Smooth muscle cell (in vitro differentiated cells): ENCODE measurements at regions not wholly inside any gene's neighbourhood (a gene's known extent, or its start where the extent isn't known, plus 50 kb on each side); places are given as distances from the start of the nearest gene placed in this dataset.

Experiments used
- DNase-seq: peaks from one replicate; lab custom pipeline; 2025; ENCODE audit not compliant: unreplicated experiment; lab: John Stamatoyannopoulos, UW
- H2AFZ ChIP-seq: fragments of 200-600 bp; sonication (generic); 2 replicates; pipeline ENCODE4 v1.6.0; 2016; ENCODE audit warnings: antibody characterized with exemption, low read depth, mild to moderate bottlenecking
- H3F3A ChIP-seq: fragments of 200-600 bp; sonication (generic); 2 replicates; pipeline ENCODE4 v1.6.0; 2017; ENCODE audit warnings: antibody characterized with exemption, low read depth
- H3K27ac ChIP-seq: fragments of 200-600 bp; sonication (generic); 2 replicates; pipeline ENCODE4 v1.5.1; 2016; ENCODE audit warnings: low read depth, mild to moderate bottlenecking
- H3K27me3 ChIP-seq: fragments of 200-600 bp; sonication (generic); 2 replicates; pipeline ENCODE4 v1.6.1; 2016; ENCODE audit warnings: low read depth, mild to moderate bottlenecking
- H3K36me3 ChIP-seq: fragments of 200-600 bp; sonication (generic); 2 replicates; pipeline ENCODE4 v1.5.1; 2016; ENCODE audit warnings: low read depth
- H3K4me1 ChIP-seq: fragments of 200-600 bp; sonication (generic); 2 replicates; pipeline ENCODE4 v1.5.1; 2016; ENCODE audit warnings: low read depth
- H3K4me2 ChIP-seq: fragments of 200-600 bp; sonication (generic); 2 replicates; pipeline ENCODE4 v1.6.0; 2016; ENCODE audit warnings: mild to moderate bottlenecking
- H3K4me3 ChIP-seq: fragments of 200-600 bp; sonication (generic); 2 replicates; pipeline ENCODE4 v1.5.1; 2016; ENCODE audit warnings: mild to moderate bottlenecking
- H3K79me2 ChIP-seq: fragments of 200-600 bp; sonication (generic); 2 replicates; pipeline ENCODE4 v1.6.0; 2016; ENCODE audit warnings: low read depth, mild to moderate bottlenecking
- H3K9ac ChIP-seq: fragments of 200-600 bp; sonication (generic); 2 replicates; pipeline ENCODE4 v1.6.0; 2016; ENCODE audit warnings: low read depth
- H3K9me3 ChIP-seq: fragments of 200-600 bp; sonication (generic); replicated peaks from 2 replicates; pipeline ENCODE4 v1.5.1; 2016; ENCODE audit warnings: low read depth
- H4K20me1 ChIP-seq: fragments of 200-600 bp; sonication (generic); 2 replicates; pipeline ENCODE4 v1.6.0; 2016; ENCODE audit warnings: low read depth
- WGBS: methylation state at CpG from one replicate; pipeline ENCODE4 v1.1.7; 2016; ENCODE audit warnings: low lambda C conversion rate; 5-methylcytosine and 5-hydroxymethylcytosine counted together
- TF ChIP-seq, protein P1 (sequence below): fragments of 200-600 bp; sonication (generic); IDR thresholded peaks from 2 replicates; pipeline ENCODE4 v1.5.1; 2017; ENCODE audit warnings: borderline replicate concordance, mild to moderate bottlenecking, antibody characterized with exemption; ENCODE audit not compliant: insufficient read depth, poor library complexity, severe bottlenecking

DNA sequence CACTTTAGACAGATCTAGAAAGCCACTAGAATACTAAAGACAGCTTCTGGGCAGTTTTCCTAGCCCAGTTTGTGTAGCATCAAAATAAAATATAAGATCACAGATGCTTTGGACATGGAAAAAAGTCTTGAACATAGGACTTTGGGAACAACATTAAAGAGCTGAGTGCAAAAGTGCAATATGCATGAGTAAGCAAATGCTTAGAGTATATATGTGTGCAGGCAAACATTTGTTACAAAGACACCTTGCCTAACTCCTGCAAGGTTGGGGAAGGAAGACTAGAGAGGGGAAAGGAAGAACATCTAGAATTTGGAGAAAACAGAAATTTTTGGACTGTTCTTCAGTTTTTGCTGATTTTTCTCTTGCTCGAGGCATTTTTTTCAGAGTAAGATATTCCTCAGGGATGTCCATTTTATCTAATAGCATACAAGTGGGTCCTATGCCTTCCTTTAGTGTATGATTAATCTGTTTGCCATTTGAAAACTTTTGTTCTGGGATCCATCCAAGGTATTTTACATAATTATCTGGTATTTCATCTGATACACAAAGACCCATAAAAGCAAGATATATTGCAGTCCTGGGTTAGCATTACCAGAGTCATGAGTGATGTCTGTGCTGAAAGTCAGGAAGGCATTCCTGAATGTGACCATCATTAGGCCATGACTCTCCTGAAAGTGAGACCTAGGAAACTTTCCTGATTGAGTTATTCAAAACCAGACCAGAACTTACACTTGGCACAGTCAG is 142.0 kb upstream of the RGMB start:
- H3K36me3 ChIP-seq, result no peaks in the 10 kb centered on the region
- H3K27me3 ChIP-seq, result no peaks in the 10 kb centered on the region
- no peaks in the 10 kb centered on the region for H3K4me1 ChIP-seq
- H3K79me2 ChIP-seq, result no peaks in the 10 kb centered on the region
- WGBS, result 91% methylated on average over 1 of the region's 1 CpG
- no peak overlapping the region for H3K27ac ChIP-seq
- TF ChIP-seq, protein P1, sequence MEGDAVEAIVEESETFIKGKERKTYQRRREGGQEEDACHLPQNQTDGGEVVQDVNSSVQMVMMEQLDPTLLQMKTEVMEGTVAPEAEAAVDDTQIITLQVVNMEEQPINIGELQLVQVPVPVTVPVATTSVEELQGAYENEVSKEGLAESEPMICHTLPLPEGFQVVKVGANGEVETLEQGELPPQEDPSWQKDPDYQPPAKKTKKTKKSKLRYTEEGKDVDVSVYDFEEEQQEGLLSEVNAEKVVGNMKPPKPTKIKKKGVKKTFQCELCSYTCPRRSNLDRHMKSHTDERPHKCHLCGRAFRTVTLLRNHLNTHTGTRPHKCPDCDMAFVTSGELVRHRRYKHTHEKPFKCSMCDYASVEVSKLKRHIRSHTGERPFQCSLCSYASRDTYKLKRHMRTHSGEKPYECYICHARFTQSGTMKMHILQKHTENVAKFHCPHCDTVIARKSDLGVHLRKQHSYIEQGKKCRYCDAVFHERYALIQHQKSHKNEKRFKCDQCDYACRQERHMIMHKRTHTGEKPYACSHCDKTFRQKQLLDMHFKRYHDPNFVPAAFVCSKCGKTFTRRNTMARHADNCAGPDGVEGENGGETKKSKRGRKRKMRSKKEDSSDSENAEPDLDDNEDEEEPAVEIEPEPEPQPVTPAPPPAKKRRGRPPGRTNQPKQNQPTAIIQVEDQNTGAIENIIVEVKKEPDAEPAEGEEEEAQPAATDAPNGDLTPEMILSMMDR, result no peak
- no peak overlapping the region for H3K4me3 ChIP-seq
- no peak for DNase-seq
- peaks cover 3% of the 10 kb centered on the region for H3K9me3 ChIP-seq
- H3K4me2 ChIP-seq, result no peak overlapping the region
- no peak overlapping the region for H3K9ac ChIP-seq
- no peaks in the 10 kb centered on the region for H4K20me1 ChIP-seq
- no peaks in the 10 kb centered on the region for H3F3A ChIP-seq
- no peak overlapping the region for H2AFZ ChIP-seq

DNA sequence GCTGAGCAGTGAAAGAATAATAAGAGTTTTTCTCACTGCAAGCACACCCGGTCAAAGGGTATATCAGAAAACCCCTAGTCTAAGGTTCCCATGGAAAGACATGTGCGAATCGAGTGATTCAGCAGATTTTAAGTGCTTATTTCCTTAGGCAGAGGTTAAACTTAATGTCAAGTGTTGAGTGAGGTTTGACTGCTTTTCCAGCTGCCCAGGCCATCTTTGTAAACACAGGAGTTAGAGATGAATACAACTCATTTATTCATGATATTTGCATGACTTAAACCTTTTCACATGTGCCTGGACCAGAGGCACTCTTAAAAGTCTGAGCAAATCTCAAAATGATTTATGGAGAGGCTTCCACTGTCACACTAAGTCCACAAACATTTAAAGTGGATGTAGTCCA is 137.8 kb upstream of the RGMB start:
- Histone ChIP-seq H3K4me2 (no peak overlapping the region), H3K9ac (no peak overlapping the region), H3K36me3 (no peaks in the 10 kb centered on the region), H3K79me2 (no peaks in the 10 kb centered on the region), H3K27me3 (no peaks in the 10 kb centered on the region), H4K20me1 (no peaks in the 10 kb centered on the region), H3F3A (no peaks in the 10 kb centered on the region), H2AFZ (no peak overlapping the region), H3K4me1 (peaks cover 23% of the 10 kb centered on the region), H3K9me3 (no peaks in the 10 kb centered on the region), H3K4me3 (no peak overlapping the region), H3K27ac (no peak overlapping the region)
- DNase-seq, result no peak
- TF ChIP-seq, protein P1, result no peak
- 39% methylated on average over 3 of the region's 3 CpGs for WGBS

DNA sequence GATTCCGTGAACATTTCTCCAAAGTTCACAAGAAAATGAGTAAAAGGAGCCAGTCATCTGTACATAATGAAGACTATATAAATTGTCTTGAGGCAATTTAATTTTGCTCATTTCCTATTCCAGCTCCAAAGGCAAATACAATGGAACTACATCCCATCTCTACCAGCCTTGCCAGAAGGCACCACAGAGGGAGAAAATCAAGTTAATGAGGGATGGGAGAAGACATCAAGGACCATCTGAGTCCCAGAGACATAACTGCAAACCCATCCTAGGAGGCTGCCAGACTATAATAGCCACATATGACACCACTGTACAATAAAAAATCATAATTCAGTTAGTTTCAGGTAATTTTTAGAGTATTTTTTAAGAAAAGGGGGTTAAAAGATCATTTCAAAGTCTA is 136.3 kb upstream of the RGMB start:
- Histone ChIP-seq H3F3A (no peaks in the 10 kb centered on the region), H4K20me1 (no peaks in the 10 kb centered on the region), H3K9ac (no peak overlapping the region), H2AFZ (no peak overlapping the region), H3K9me3 (no peaks in the 10 kb centered on the region), H3K4me2 (no peak overlapping the region), H3K36me3 (no peaks in the 10 kb centered on the region), H3K4me3 (no peak overlapping the region), H3K4me1 (peaks cover 25% of the 10 kb centered on the region), H3K79me2 (no peaks in the 10 kb centered on the region), H3K27me3 (no peaks in the 10 kb centered on the region), H3K27ac (no peak overlapping the region)
- DNase-seq, result no peak
- 96% methylated on average over 1 of the region's 1 CpG for WGBS
- TF ChIP-seq, protein P1, result no peak

DNA sequence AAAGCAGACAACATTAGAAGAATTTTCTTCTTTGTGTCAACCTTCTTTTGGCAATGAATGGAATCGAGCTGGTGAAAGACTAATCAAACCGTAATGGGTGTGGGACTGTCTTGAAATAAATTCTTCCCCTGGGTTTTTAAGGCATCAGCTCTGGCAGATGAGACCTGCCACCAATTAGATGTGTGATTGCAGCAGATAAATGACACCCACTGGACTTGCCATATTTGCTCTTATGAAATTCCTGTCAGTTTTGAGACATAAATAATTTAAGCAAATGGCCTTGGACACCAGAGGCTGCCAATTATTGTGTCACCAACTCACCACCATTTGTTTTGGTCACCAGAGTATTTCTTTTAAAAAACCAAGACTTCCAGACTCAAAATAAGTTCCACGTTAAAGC is 135.9 kb upstream of the RGMB start:
- Histone ChIP-seq H3K9ac (no peak overlapping the region), H4K20me1 (no peaks in the 10 kb centered on the region), H3K27me3 (no peaks in the 10 kb centered on the region), H3K4me3 (no peak overlapping the region), H3K4me2 (no peak overlapping the region), H2AFZ (no peak overlapping the region), H3K4me1 (peaks cover 25% of the 10 kb centered on the region), H3F3A (no peaks in the 10 kb centered on the region), H3K79me2 (no peaks in the 10 kb centered on the region), H3K27ac (no peak overlapping the region), H3K9me3 (no peaks in the 10 kb centered on the region), H3K36me3 (no peaks in the 10 kb centered on the region)
- TF ChIP-seq, protein P1, result no peak
- WGBS, result 76% methylated on average over 3 of the region's 3 CpGs
- no peak for DNase-seq
